GM19025 (cell line): ENCODE measurements at regions not wholly inside any gene's neighbourhood (a gene's known extent, or its start where the extent isn't known, plus 50 kb on each side); places are given as distances from the start of the nearest gene placed in this dataset.

ENCODE experiments used
- ATAC-seq: cut with Tn5 transposase; IDR thresholded peaks from one replicate; pipeline ENCODE4 v1.9.1; 2021; ENCODE audit warnings: mild to moderate bottlenecking, low read depth, moderate library complexity; ENCODE audit not compliant: unreplicated experiment

- ATAC-seq = no peak
These were observed 322.6 kb upstream of the MKI67 start for GRCh38 chr10:128448796-128449195.

- ATAC-seq = no peak
These were observed 325.7 kb upstream of the MKI67 start for GRCh38 chr10:128451879-128452278.

GRCh38 chr10:128456271-128456670 is 330.0 kb upstream of the MKI67 start:
- ATAC-seq = no peak

- no peak for ATAC-seq
These were observed 330.9 kb upstream of the MKI67 start for GRCh38 chr10:128457136-128457535.

- ATAC-seq = no peak
These were observed 335.8 kb upstream of the MKI67 start for GRCh38 chr10:128461991-128462390.

GRCh38 chr10:128462844-128463243 is 336.6 kb upstream of the MKI67 start:
- ATAC-seq = no peak

GRCh38 chr10:128463991-128464760 is 338.0 kb upstream of the MKI67 start:
- ATAC-seq = no peak

- no peak for ATAC-seq
These were observed 339.5 kb upstream of the MKI67 start for GRCh38 chr10:128465697-128466096.

- ATAC-seq = no peak
These were observed 340.7 kb upstream of the MKI67 start for GRCh38 chr10:128466831-128467371.

GRCh38 chr10:128468462-128468861 is 342.2 kb upstream of the MKI67 start:
- ATAC-seq = no peak

GRCh38 chr10:128469515-128469914 is 343.3 kb upstream of the MKI67 start:
- no peak for ATAC-seq

GRCh38 chr10:128470321-128470965 is 344.2 kb upstream of the MKI67 start:
- ATAC-seq = no peak

GRCh38 chr10:128471151-128471550 is 344.9 kb upstream of the MKI67 start:
- ATAC-seq = no peak

- ATAC-seq = no peak
These were observed 346.0 kb upstream of the MKI67 start for GRCh38 chr10:128472196-128472595.

- no peak for ATAC-seq
These were observed 347.2 kb upstream of the MKI67 start for GRCh38 chr10:128473396-128473795.

GRCh38 chr10:128473911-128474310 is 347.7 kb upstream of the MKI67 start:
- no peak for ATAC-seq

GRCh38 chr10:128474571-128474970 is 348.3 kb upstream of the MKI67 start:
- no peak for ATAC-seq

GRCh38 chr10:128475686-128476367 is 349.6 kb upstream of the MKI67 start:
- no peak for ATAC-seq

- ATAC-seq = no peak
These were observed 350.1 kb upstream of the MKI67 start for GRCh38 chr10:128476368-128476725.

- ATAC-seq = no peak
These were observed 350.6 kb upstream of the MKI67 start for GRCh38 chr10:128476845-128477244.

GRCh38 chr10:128480601-128481000 is 354.4 kb upstream of the MKI67 start:
- no peak for ATAC-seq
